Chondrocyte (in vitro differentiated cells): ENCODE measurements at regions not wholly inside any gene's neighbourhood (a gene's known extent, or its start where the extent isn't known, plus 50 kb on each side); places are given as distances from the start of the nearest gene placed in this dataset.
A peak's percentile ranks its signal among the peaks of the same experiment; 100 is the strongest.

Experiments
- DNase-seq: peaks from one replicate; pipeline ENCODE4 v3.0.0; 2021; ENCODE audit warnings: mixed read lengths, low spot score
- H3K27ac Mint-ChIP-seq: one replicate; pipeline ENCODE4 v1.8.0; 2021; ENCODE audit warnings: mild to moderate bottlenecking, moderate library complexity, mixed read lengths; ENCODE audit not compliant: unreplicated experiment
- H3K27me3 Mint-ChIP-seq: 2 replicates; pipeline ENCODE4 v1.8.0; 2021; ENCODE audit warnings: low read depth, mixed read lengths
- H3K36me3 Mint-ChIP-seq: 2 replicates; pipeline ENCODE4 v1.8.0; 2021; ENCODE audit warnings: low read depth, mixed read lengths
- H3K4me1 Mint-ChIP-seq: 2 replicates; pipeline ENCODE4 v1.8.0; 2021; ENCODE audit warnings: low read depth, mild to moderate bottlenecking, mixed read lengths
- H3K4me3 Mint-ChIP-seq: one replicate; pipeline ENCODE4 v1.8.0; 2021; ENCODE audit warnings: mild to moderate bottlenecking, moderate library complexity, mixed read lengths; ENCODE audit not compliant: unreplicated experiment
- H3K9me3 Mint-ChIP-seq: 2 replicates; pipeline ENCODE4 v1.8.0; 2021; ENCODE audit warnings: low read depth, mixed read lengths
- CTCF ChIP-seq: fragments of 200-600 bp; sonication (generic); IDR thresholded peaks from 2 replicates; pipeline ENCODE4 v1.5.0; 2021; ENCODE audit warnings: antibody characterized with exemption, mild to moderate bottlenecking, moderate library complexity

DNA sequence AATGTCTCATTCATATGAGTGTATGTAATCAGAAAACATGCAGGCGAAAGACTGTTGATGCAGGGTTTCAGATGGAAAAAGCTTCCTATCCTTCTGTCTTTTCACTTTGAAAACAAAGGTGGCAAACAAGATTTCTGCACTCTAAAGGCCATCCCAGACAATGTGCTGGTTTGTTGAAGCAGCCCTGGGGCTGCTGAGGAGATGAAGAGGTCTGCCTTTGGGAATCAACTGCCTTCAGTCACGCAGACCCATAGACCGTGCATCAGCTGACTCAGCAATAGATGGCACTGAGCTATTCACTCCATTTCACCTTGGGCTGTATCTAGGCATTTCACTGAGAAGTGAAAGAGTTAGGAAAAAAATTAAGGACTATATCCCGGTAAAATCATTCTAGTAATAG, 60.5 kb upstream of the C5orf46 start:
- TF ChIP-seq CTCF, result no peak
- no peaks in the 10 kb centered on the region for H3K27me3 Mint-ChIP-seq
- peaks cover 3% of the 10 kb centered on the region for H3K36me3 Mint-ChIP-seq
- DNase-seq, result no peak
- H3K4me3 Mint-ChIP-seq, result no peak overlapping the region
- no peaks in the 10 kb centered on the region for H3K9me3 Mint-ChIP-seq
- no peak overlapping the region for H3K27ac Mint-ChIP-seq
- H3K4me1 Mint-ChIP-seq, result peaks cover 54% of the 10 kb centered on the region

DNA sequence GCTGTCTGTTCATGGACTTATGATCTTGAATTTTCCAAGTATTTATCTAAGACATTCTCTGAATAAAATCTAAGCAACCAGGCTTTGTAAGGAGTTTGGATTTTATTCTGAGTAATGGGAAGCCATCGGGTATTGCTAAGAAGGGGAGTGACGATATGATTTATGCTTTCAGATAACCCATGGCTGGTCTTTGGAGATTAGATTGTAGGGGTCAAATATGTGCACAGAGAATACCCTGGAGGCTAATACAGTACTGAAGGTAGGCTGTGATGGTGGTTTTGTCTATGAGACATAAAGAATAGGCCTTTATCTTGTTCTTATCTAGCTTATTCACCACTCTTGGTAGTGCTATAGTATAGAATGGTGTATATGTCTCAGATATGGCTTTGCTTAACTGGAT, 60.0 kb upstream of the C5orf46 start:
- Mint-ChIP-seq H3K9me3 (no peaks in the 10 kb centered on the region), H3K27me3 (no peaks in the 10 kb centered on the region), H3K36me3 (peaks cover 3% of the 10 kb centered on the region), H3K4me1 (peaks cover 50% of the 10 kb centered on the region), H3K27ac (peak overlapping the region; percentile 42), H3K4me3 (no peak overlapping the region)
- TF ChIP-seq CTCF, result no peak
- no peak for DNase-seq

- Mint-ChIP-seq H3K36me3 (peaks cover 3% of the 10 kb centered on the region), H3K27me3 (no peaks in the 10 kb centered on the region), H3K4me3 (no peak overlapping the region), H3K9me3 (no peaks in the 10 kb centered on the region), H3K27ac (peak overlapping the region; percentile 42), H3K4me1 (peaks cover 50% of the 10 kb centered on the region)
- DNase-seq, result no peak
- TF ChIP-seq CTCF, result no peak
Measured at GRCh38 chr5:147965715-147966114, 59.4 kb upstream of the C5orf46 start.

DNA sequence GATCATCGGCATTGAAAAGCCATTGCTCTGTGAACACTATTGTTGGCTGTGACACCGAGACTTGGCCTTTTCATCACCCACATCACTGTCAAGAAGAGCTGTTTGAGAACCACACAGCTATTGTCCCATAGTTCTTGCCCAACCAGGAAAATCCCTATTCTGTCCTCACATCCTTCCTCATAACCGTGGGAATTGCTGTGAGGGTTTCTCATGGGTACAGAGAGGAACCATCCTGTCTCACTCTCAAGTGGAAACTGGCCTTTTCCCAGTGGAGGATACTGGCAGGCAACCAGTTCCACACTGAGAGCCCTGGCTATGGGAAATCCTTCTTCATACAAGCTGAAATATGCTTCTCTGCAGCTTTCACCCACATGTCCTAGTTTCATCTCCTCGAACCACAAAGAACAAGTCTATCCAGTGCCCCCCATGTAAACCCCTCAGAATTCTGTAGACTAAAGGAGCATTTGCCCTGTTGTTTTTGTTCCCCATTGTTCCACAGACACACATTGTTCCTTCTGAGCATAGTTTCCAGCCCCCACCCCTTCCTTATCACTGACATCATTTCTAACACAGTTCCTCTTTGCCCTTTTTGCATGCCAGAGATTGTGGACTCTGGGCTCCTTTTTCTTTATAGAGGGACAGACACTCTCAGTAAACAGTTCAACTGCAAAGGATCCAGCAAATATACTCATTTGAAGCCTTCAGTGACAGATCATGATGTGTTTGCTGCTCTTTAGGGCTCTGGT, 57.8 kb upstream of the C5orf46 start:
- Mint-ChIP-seq H3K36me3 (peaks cover 3% of the 10 kb centered on the region), H3K4me3 (no peak overlapping the region), H3K27me3 (no peaks in the 10 kb centered on the region), H3K4me1 (peaks cover 42% of the 10 kb centered on the region), H3K9me3 (no peaks in the 10 kb centered on the region), H3K27ac (peak overlapping the region; percentile 74)
- DNase-seq, result no peak
- no peak for TF ChIP-seq CTCF

DNA sequence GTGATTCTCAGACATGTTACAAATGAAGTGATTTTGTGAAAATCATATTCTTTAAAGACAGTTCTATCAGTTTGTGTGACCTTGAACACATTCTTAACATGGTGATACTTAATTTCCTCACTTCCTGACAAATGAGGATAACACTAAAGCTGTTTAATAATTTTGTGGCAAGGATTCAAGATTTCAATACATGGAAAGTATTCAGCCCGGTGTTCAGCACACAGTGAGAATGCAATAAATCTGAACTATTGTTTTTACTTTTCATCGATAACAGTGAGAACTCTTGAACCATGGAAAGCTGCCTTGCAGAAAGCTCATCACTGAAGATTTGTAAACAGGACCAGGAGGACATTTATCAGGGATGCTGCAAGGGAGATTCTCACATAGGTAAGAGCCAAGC, 57.1 kb upstream of the C5orf46 start:
- H3K9me3 Mint-ChIP-seq, result no peaks in the 10 kb centered on the region
- no peak for TF ChIP-seq CTCF
- H3K36me3 Mint-ChIP-seq, result peaks cover 3% of the 10 kb centered on the region
- no peak for DNase-seq
- no peak overlapping the region for H3K27ac Mint-ChIP-seq
- peaks cover 36% of the 10 kb centered on the region for H3K4me1 Mint-ChIP-seq
- H3K4me3 Mint-ChIP-seq, result no peak overlapping the region
- no peaks in the 10 kb centered on the region for H3K27me3 Mint-ChIP-seq
